C4-2B (cell line): ENCODE measurements at regions not wholly inside any gene's neighbourhood (a gene's known extent, or its start where the extent isn't known, plus 50 kb on each side); places are given as distances from the start of the nearest gene placed in this dataset.

Experiments used
- CTCF ChIP-seq: fragments of 450-650 bp; conservative IDR thresholded peaks from 2 replicates; pipeline ENCODE4 v1.5.1; 2017; ENCODE audit warnings: mild to moderate bottlenecking
- ZFX ChIP-seq: fragments of 450-650 bp; IDR thresholded peaks from 2 replicates; pipeline ENCODE4 v1.6.1; 2017

- TF ChIP-seq CTCF, result no peak
- no peak for TF ChIP-seq ZFX
Measured at GRCh38 chr14:26687301-26687837, 89.5 kb upstream of the NOVA1 start.
